Trophoblast cell (in vitro differentiated cells and primary cell): ENCODE measurements at regions not wholly inside any gene's neighbourhood (a gene's known extent, or its start where the extent isn't known, plus 50 kb on each side); places are given as distances from the start of the nearest gene placed in this dataset.
"Not testable (repeated sequence)": the region's sequence is repeated elsewhere in the genome, so short reads cannot be mapped to it uniquely, and the experiment has no call there.

Experiments
- DNase-seq, 2 donors: peaks; one replicate each; pipeline ENCODE4 v3.0.0-alpha.2; 2016
- H2AFZ ChIP-seq: 2 replicates; pipeline ENCODE4 v1.6.1; 2013; ENCODE audit warnings: low read length, moderate library complexity, mild to moderate bottlenecking; ENCODE audit not compliant: insufficient read depth, poor library complexity
- H2AK5ac ChIP-seq: 2 replicates; pipeline ENCODE4 v1.6.1; 2013; ENCODE audit warnings: mild to moderate bottlenecking, low read length
- H2BK120ac ChIP-seq: 2 replicates; pipeline ENCODE4 v1.6.1; 2013; ENCODE audit warnings: low read length, mild to moderate bottlenecking, moderate library complexity; ENCODE audit not compliant: insufficient read depth, poor library complexity
- H2BK12ac ChIP-seq: 2 replicates; pipeline ENCODE4 v1.6.1; 2013; ENCODE audit warnings: mild to moderate bottlenecking, low read length, moderate library complexity
- H2BK5ac ChIP-seq: 2 replicates; pipeline ENCODE4 v1.6.1; 2013; ENCODE audit warnings: low read length, low read depth, moderate library complexity, mild to moderate bottlenecking; ENCODE audit not compliant: poor library complexity
- H3K14ac ChIP-seq: 2 replicates; pipeline ENCODE4 v1.6.1; 2013; ENCODE audit warnings: mild to moderate bottlenecking, low read length
- H3K18ac ChIP-seq: 2 replicates; pipeline ENCODE4 v1.6.1; 2013; ENCODE audit warnings: mild to moderate bottlenecking, low read length
- H3K23ac ChIP-seq: 2 replicates; pipeline ENCODE4 v1.6.1; 2013; ENCODE audit warnings: low read length
- H3K27ac ChIP-seq: 2 replicates; pipeline ENCODE4 v1.5.1; 2013; ENCODE audit warnings: low read depth, mild to moderate bottlenecking, inconsistent platforms, low read length, moderate library complexity
- H3K27me3 ChIP-seq: 2 replicates; pipeline ENCODE4 v1.6.1; 2013; ENCODE audit warnings: inconsistent platforms, mild to moderate bottlenecking, low read length, moderate library complexity; ENCODE audit not compliant: insufficient read depth
- H3K36me3 ChIP-seq, 2 experiments: 1 replicate in 1 of 2; 2 replicates in 1 of 2; pipeline ENCODE4 v1.6.1; 2013; ENCODE audit warnings: low read length in 2 of 2, mild to moderate bottlenecking in 2 of 2, moderate library complexity in 1 of 2; ENCODE audit not compliant: insufficient read depth in 2 of 2, control insufficient read depth in 1 of 2
- H3K4ac ChIP-seq: 2 replicates; pipeline ENCODE4 v1.6.1; 2013; ENCODE audit warnings: low read depth, mild to moderate bottlenecking, low read length, moderate library complexity
- H3K4me1 ChIP-seq, 2 experiments: 1 replicate in 1 of 2; 2 replicates in 1 of 2; pipeline ENCODE4 v1.6.1; 2013; ENCODE audit warnings: low read length in 2 of 2, mild to moderate bottlenecking in 2 of 2, moderate library complexity in 1 of 2; ENCODE audit not compliant: insufficient read depth in 2 of 2, control insufficient read depth in 1 of 2
- H3K4me2 ChIP-seq: 2 replicates; pipeline ENCODE4 v1.6.1; 2013; ENCODE audit warnings: inconsistent platforms, mild to moderate bottlenecking, low read length, moderate library complexity
- H3K4me3 ChIP-seq: 2 replicates; pipeline ENCODE4 v1.5.1; 2013; ENCODE audit warnings: mild to moderate bottlenecking, low read depth, low read length, inconsistent platforms
- H3K79me1 ChIP-seq: one replicate; pipeline ENCODE4 v1.6.1; 2013; ENCODE audit warnings: low read length
- H3K79me2 ChIP-seq: 2 replicates; pipeline ENCODE4 v1.6.1; 2013; ENCODE audit warnings: low read length, mild to moderate bottlenecking; ENCODE audit not compliant: control insufficient read depth, insufficient read depth, poor library complexity
- H3K9ac ChIP-seq: 2 replicates; pipeline ENCODE4 v1.6.1; 2013; ENCODE audit warnings: mild to moderate bottlenecking, low read length
- H3K9me3 ChIP-seq: 2 replicates; pipeline ENCODE4 v1.6.1; 2013; ENCODE audit warnings: low read depth, mild to moderate bottlenecking, control low read depth, inconsistent platforms, low read length; ENCODE audit not compliant: insufficient read depth
- H4K12ac ChIP-seq: 2 replicates; pipeline ENCODE4 v1.6.1; 2013; ENCODE audit warnings: low read depth, mild to moderate bottlenecking, low read length, moderate library complexity
- H4K8ac ChIP-seq: 2 replicates; pipeline ENCODE4 v1.6.1; 2013; ENCODE audit warnings: low read depth, mild to moderate bottlenecking, low read length, moderate library complexity
- H4K91ac ChIP-seq: one replicate; pipeline ENCODE4 v1.6.1; 2013; ENCODE audit warnings: low read depth, mild to moderate bottlenecking, low read length, moderate library complexity
- WGBS: extraction: QIAGEN DNeasy Blood & Tissue Kit; methylation state at CpG from one replicate; pipeline ENCODE4 v1.1.7; 2013; ENCODE audit warnings: missing lambda C conversion rate; ENCODE audit not compliant: insufficient read length, insufficient coverage; ENCODE audit errors: extremely low coverage; 5-methylcytosine and 5-hydroxymethylcytosine counted together

DNA sequence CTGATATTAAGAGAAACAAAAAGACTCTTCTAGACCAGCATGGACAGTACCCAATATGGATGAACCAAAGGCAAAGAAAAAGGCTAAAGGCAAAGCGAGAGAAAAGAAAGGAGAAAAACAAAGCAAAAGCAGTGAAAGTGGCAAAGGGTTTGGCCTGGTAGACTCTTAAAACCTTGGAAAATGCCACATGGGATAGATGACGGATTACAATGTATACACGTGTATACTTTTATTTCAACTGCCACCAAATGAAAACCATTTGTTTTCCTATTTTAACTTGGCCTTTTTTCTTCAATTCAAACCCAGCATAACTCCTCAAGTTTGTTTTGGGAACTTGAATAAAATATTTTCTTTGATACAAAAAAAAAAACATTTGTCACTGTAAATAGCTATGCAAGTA is 354.3 kb downstream of the PAX3 start:
- not testable (repeated sequence) for H3K18ac ChIP-seq, H2BK5ac ChIP-seq, H4K12ac ChIP-seq, H3K9ac ChIP-seq, H3K23ac ChIP-seq, H3K4ac ChIP-seq, H2BK12ac ChIP-seq, H3K4me3 ChIP-seq, H2AFZ ChIP-seq, H3K79me2 ChIP-seq, H2AK5ac ChIP-seq, H3K4me1 ChIP-seq, H4K8ac ChIP-seq, H3K4me2 ChIP-seq, DNase-seq, H4K91ac ChIP-seq, H2BK120ac ChIP-seq, H3K79me1 ChIP-seq, H3K27me3 ChIP-seq, H3K14ac ChIP-seq, H3K36me3 ChIP-seq, H3K9me3 ChIP-seq, H3K27ac ChIP-seq
- WGBS, result no CpG with 5 or more reads among the region's 3 CpGs

DNA sequence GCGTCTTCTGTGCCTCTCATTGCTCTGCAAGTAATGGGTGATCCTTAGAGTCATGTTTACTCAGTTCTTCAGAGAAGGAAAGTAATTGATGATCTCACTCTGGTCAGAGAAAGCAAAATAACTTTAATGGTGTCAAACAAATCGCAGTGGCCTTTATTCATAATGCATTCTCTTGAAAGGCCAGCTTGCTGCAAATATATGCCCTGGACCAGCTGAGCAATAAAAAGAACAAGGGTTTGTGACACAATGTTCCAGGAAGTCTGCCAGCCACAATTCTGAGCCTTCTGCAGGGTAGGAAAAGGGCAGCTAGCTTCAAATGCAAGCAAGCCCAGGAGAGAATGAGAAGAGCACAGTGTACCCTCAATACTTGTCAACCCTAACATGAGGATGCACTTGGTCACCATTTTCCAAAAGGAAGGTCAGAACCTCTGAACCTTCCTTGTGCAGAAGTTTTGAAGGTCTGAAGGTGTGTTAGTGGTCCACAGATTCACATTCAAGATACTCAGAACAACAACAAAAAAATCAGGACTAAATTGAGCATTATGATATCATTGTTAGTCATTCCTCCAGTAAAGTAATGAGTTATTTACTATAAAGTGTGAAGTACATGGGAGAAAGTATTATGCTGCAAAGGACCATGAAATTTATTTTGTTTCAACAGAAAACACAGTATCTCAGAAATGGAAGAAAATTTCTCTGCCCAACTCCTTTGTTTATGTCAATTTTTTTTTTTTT is 355.6 kb downstream of the PAX3 start:
- H3K9me3 ChIP-seq, result no peaks in the 10 kb centered on the region
- WGBS, result no CpG with 5 or more reads among the region's 2 CpGs
- no peak overlapping the region for H3K27ac ChIP-seq
- H3K36me3 ChIP-seq, result no peaks in the 10 kb centered on the region
- H2BK12ac ChIP-seq, result no peak overlapping the region
- no peak overlapping the region for H2BK120ac ChIP-seq
- no peak for DNase-seq
- no peak overlapping the region for H3K18ac ChIP-seq
- H3K4me2 ChIP-seq, result no peak overlapping the region
- H2AK5ac ChIP-seq, result no peak overlapping the region
- no peak overlapping the region for H3K9ac ChIP-seq
- no peak overlapping the region for H4K8ac ChIP-seq
- no peak overlapping the region for H3K14ac ChIP-seq
- no peak overlapping the region for H3K4ac ChIP-seq
- H3K79me1 ChIP-seq, result no peaks in the 10 kb centered on the region
- no peak overlapping the region for H2AFZ ChIP-seq
- H3K23ac ChIP-seq, result no peak overlapping the region
- no peak overlapping the region for H3K4me3 ChIP-seq
- H3K4me1 ChIP-seq, result peaks cover 0 to 2% of the 10 kb centered on the region in 2 experiments
- H4K12ac ChIP-seq, result no peak overlapping the region
- no peaks in the 10 kb centered on the region for H3K27me3 ChIP-seq
- H3K79me2 ChIP-seq, result no peaks in the 10 kb centered on the region
- H2BK5ac ChIP-seq, result no peak overlapping the region
- H4K91ac ChIP-seq, result no peak overlapping the region

DNA sequence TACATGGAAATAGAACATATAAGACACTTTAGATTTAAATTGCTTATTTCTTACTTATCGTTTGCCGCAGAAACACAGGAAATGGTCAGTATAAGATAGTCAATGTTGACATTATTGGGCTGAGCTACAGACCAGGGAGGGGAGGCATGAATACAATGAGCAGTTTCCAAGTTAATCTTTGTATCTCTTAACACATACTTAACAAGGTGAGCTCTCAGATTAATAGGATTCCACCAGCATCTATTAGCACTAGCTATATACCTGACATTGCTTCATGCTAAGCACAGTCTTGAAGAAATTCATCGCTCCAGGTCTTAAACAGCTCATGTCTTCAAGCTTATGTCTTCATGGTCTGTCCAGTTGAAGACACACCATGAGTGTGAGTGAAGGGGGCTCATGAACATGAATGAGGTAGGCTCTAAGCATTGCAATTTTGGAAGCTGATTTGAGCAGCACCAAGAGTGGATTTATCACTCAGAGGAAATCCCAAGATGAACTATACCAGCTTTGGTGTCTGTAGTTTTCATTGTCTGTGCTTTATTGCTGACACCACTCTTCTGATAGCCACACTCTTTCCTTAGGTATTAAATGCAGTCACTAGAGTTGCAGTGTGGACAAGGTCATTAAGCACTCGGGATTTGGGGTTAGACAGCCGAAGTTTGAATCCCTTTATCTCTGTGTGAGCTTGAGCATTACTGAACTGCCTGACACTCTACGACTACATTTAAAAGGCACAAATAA is 359.3 kb upstream of the EPHA4 start:
- DNase-seq, result peak; percentile 41 to 82
- Histone ChIP-seq H4K91ac (no peak overlapping the region), H3K79me1 (no peaks in the 10 kb centered on the region)

DNA sequence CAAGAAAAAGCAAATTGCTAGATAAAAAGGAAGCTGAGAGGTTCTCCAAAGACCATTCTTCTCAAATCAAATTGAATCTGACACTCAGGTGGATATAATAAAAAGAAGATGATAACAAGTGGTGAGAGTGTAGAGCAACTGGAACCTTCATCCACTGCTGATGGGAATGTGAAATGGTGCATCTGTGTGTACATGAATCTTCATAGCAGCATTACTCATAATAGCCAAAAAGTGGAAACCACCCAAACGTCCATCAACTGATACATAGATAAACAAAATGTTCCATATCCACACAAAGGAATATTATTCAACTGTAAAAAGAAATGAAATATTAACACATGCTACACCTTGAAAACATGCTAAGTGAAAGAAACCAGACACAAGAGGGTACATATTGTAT is 357.2 kb upstream of the EPHA4 start:
- WGBS, result no CpG with 5 or more reads among the region's 1 CpG

More for the DNA sequence above, 359.3 kb upstream of the EPHA4 start:
- Histone ChIP-seq H2AK5ac (no peak overlapping the region), H2BK5ac (no peak overlapping the region), H3K4ac (no peak overlapping the region), H3K4me1 (no peaks in the 10 kb centered on the region), H4K12ac (no peak overlapping the region), H2BK120ac (no peak overlapping the region), H2BK12ac (no peak overlapping the region), H3K14ac (no peak overlapping the region), H3K18ac (no peak overlapping the region), H3K9ac (no peak overlapping the region), H3K79me2 (no peaks in the 10 kb centered on the region), H3K4me2 (no peak overlapping the region), H2AFZ (no peak overlapping the region), H3K23ac (no peak overlapping the region), H3K9me3 (no peaks in the 10 kb centered on the region), H4K8ac (no peak overlapping the region), H3K36me3 (no peaks in the 10 kb centered on the region), H3K27ac (no peak overlapping the region), H3K4me3 (no peak overlapping the region), H3K27me3 (no peaks in the 10 kb centered on the region)
- no CpG with 5 or more reads among the region's 6 CpGs for WGBS

More for the DNA sequence above, 357.2 kb upstream of the EPHA4 start:
- no peak overlapping the region for H4K12ac ChIP-seq
- H3K27ac ChIP-seq, result no peak overlapping the region
- H3K79me2 ChIP-seq, result no peaks in the 10 kb centered on the region
- H2AFZ ChIP-seq, result no peak overlapping the region
- no peaks in the 10 kb centered on the region for H3K36me3 ChIP-seq
- H3K18ac ChIP-seq, result no peak overlapping the region
- no peak overlapping the region for H3K4me3 ChIP-seq
- H3K79me1 ChIP-seq, result no peaks in the 10 kb centered on the region
- no peak overlapping the region for H3K9ac ChIP-seq
- H4K8ac ChIP-seq, result no peak overlapping the region
- no peak overlapping the region for H3K23ac ChIP-seq
- no peaks in the 10 kb centered on the region for H3K9me3 ChIP-seq
- H3K14ac ChIP-seq, result no peak overlapping the region
- no peak overlapping the region for H2BK120ac ChIP-seq
- no peak overlapping the region for H2AK5ac ChIP-seq
- H2BK5ac ChIP-seq, result no peak overlapping the region
- no peaks in the 10 kb centered on the region for H3K27me3 ChIP-seq
- H3K4ac ChIP-seq, result no peak overlapping the region
- no peak overlapping the region for H2BK12ac ChIP-seq
- peak in 1 of 2 donors; percentile 3 for DNase-seq
- no peak overlapping the region for H4K91ac ChIP-seq
- no peaks in the 10 kb centered on the region for H3K4me1 ChIP-seq
- H3K4me2 ChIP-seq, result no peak overlapping the region
